Body of pancreas (tissue), 4 donors: ENCODE measurements at regions not wholly inside any gene's neighbourhood (a gene's known extent, or its start where the extent isn't known, plus 50 kb on each side); places are given as distances from the start of the nearest gene placed in this dataset.

ENCODE experiments used
- ATAC-seq: fragments of 150-250 bp; one replicate; pipeline ENCODE4 v1.9.1; 2016
- DNase-seq, 4 donors: peaks; one replicate each; pipeline ENCODE4 v3.0.0-alpha.2; 2019
- H3K27ac ChIP-seq, 4 donors: fragments of 200-600 bp; sonication (generic); 1 replicate in 3 of 4; 2 replicates in 1 of 4; pipeline versions ENCODE4 v1.5.1 to v1.6.1; 2016 to 2019; ENCODE audit warnings: mild to moderate bottlenecking in 1 of 4, mixed read lengths in 1 of 4, moderate library complexity in 1 of 4
- H3K27me3 ChIP-seq, 2 donors: fragments of 200-600 bp; sonication (generic); one replicate each; pipeline ENCODE4 v1.6.0; 2016; ENCODE audit warnings: mild to moderate bottlenecking in 1 of 2
- H3K36me3 ChIP-seq, 2 donors: fragments of 200-600 bp; sonication (generic); replicated peaks in 1 of 2; 2 replicates each; pipeline ENCODE4 v1.5.1; 2016; ENCODE audit warnings: low read depth in 2 of 2; ENCODE audit not compliant: insufficient read depth in 1 of 2
- H3K4me1 ChIP-seq: fragments of 200-600 bp; sonication (generic); one replicate; pipeline ENCODE4 v1.6.0; 2016
- H3K4me3 ChIP-seq, 2 donors: fragments of 200-600 bp; sonication (generic); 1 replicate in 1 of 2; 2 replicates in 1 of 2; pipeline ENCODE4 v1.5.1; 2016 to 2019
- H3K9me3 ChIP-seq, 3 donors: fragments of 200-600 bp; sonication (generic); 1 replicate in 2 of 3; 2 replicates in 1 of 3; pipeline ENCODE4 v1.5.1; 2016
- CTCF ChIP-seq, 7 experiments: fragments of 450-650 bp in 4 of 7; fragments of 200-600 bp in 3 of 7; sonication (generic) in 3 of 7; IDR thresholded peaks; one replicate each; pipeline ENCODE4 v1.5.1; 2016 to 2019; ENCODE audit warnings: antibody characterized with exemption in 7 of 7
- POLR2A ChIP-seq, 3 donors: fragments of 450-650 bp; IDR thresholded peaks; one replicate each; pipeline ENCODE4 v1.6.1; 2016; ENCODE audit warnings: antibody characterized with exemption in 3 of 3, mild to moderate bottlenecking in 2 of 3
- WGBS, 2 donors: methylation state at CpG; one replicate each; pipeline ENCODE4 v1.1.5; 2017; 5-methylcytosine and 5-hydroxymethylcytosine counted together
- intact Hi-C: fragments of 100-400 bp; cut with DNase I; formaldehyde crosslinking; loops from one replicate; pipeline ENCODE4 v1.15.1; 2023

- TF ChIP-seq CTCF (IDR thresholded peaks at IDR 0.05) (no peak), POLR2A (IDR thresholded peaks at IDR 0.05) (no peak)
- intact Hi-C loops, result no loop called here
- Histone ChIP-seq H3K36me3 (no peaks in the 10 kb centered on the region), H3K27me3 (no peaks in the 10 kb centered on the region), H3K9me3 (no peaks in the 10 kb centered on the region), H3K4me3 (no peak overlapping the region), H3K27ac (no peak overlapping the region), H3K4me1 (no peaks in the 10 kb centered on the region)
- WGBS, 2 donors, result 81 to 82% methylated on average over 3 of the region's 3 CpGs
- ATAC-seq (no peak), DNase-seq (no peak)
These were observed 386.2 kb downstream of the RAB28 start for GRCh38 chr4:13097971-13098370.

GRCh38 chr4:13095722-13096121 is 388.4 kb downstream of the RAB28 start:
- Histone ChIP-seq H3K36me3 (no peaks in the 10 kb centered on the region), H3K9me3 (no peaks in the 10 kb centered on the region), H3K4me3 (no peak overlapping the region), H3K27ac (no peak overlapping the region), H3K27me3 (no peaks in the 10 kb centered on the region), H3K4me1 (no peaks in the 10 kb centered on the region)
- WGBS, 2 donors, result 75 to 88% methylated on average over 1 of the region's 1 CpG
- DNase-seq (no peak), ATAC-seq (no peak)
- no peak for TF ChIP-seq POLR2A (IDR thresholded peaks at IDR 0.05)
- TF ChIP-seq CTCF (IDR thresholded peaks at IDR 0.05), result no peak
- intact Hi-C loops, result no loop called here

- DNase-seq (no peak), ATAC-seq (no peak)
- Histone ChIP-seq H3K27ac (no peak overlapping the region), H3K9me3 (no peaks in the 10 kb centered on the region), H3K36me3 (no peaks in the 10 kb centered on the region), H3K27me3 (no peaks in the 10 kb centered on the region), H3K4me1 (no peaks in the 10 kb centered on the region), H3K4me3 (no peak overlapping the region)
- intact Hi-C loops, result no loop called here
- WGBS, 2 donors, result 50 to 64% methylated on average over 2 of the region's 2 CpGs
- TF ChIP-seq POLR2A (IDR thresholded peaks at IDR 0.05) (no peak), CTCF (IDR thresholded peaks at IDR 0.05) (no peak)
These were observed 391.0 kb downstream of the RAB28 start for GRCh38 chr4:13093170-13093569.

GRCh38 chr4:13092702-13093101 is 391.4 kb downstream of the RAB28 start:
- peak in 1 of 4 donors; percentile 8 for DNase-seq
- Histone ChIP-seq H3K36me3 (no peaks in the 10 kb centered on the region), H3K9me3 (no peaks in the 10 kb centered on the region), H3K27ac (no peak overlapping the region), H3K4me3 (no peak overlapping the region), H3K27me3 (no peaks in the 10 kb centered on the region), H3K4me1 (no peaks in the 10 kb centered on the region)
- no peak for TF ChIP-seq POLR2A (IDR thresholded peaks at IDR 0.05)
- no peak for TF ChIP-seq CTCF (IDR thresholded peaks at IDR 0.05)
- 81 to 88% methylated on average over 1 of the region's 1 CpG for WGBS, 2 donors
- intact Hi-C loops, result no loop called here
- ATAC-seq, result peak; percentile 33

GRCh38 chr4:13089659-13089998 is 394.5 kb downstream of the RAB28 start:
- DNase-seq, result no peak
- H3K4me3 ChIP-seq, result no peak overlapping the region
- no peaks in the 10 kb centered on the region for H3K36me3 ChIP-seq
- intact Hi-C loops, result no loop called here
- no peaks in the 10 kb centered on the region for H3K27me3 ChIP-seq
- no peak for ATAC-seq
- H3K9me3 ChIP-seq, result no peaks in the 10 kb centered on the region
- H3K4me1 ChIP-seq, result no peaks in the 10 kb centered on the region
- TF ChIP-seq POLR2A (IDR thresholded peaks at IDR 0.05), result no peak
- no peak for TF ChIP-seq CTCF (IDR thresholded peaks at IDR 0.05)
- H3K27ac ChIP-seq, result no peak overlapping the region
